HepG2 (cell line): ENCODE measurements at regions not wholly inside any gene's neighbourhood (a gene's known extent, or its start where the extent isn't known, plus 50 kb on each side); places are given as distances from the start of the nearest gene placed in this dataset.

ENCODE experiments used
- ATAC-seq: fragments of 200-7000 bp; cut with Tn5 transposase; 3 replicates; pipeline ENCODE4 v1.9.1; 2020; ENCODE audit warnings: mild to moderate bottlenecking, moderate library complexity
- BruUV-seq: library from RNA; stranded (reverse); fragments of 400-500 nt; replicated peaks from 2 replicates; lab custom pipeline; 2021; lab: Mats Ljungman, UMichigan
- CTCF ChIA-PET: fragments of 300-600 bp; formaldehyde crosslinking; extraction: SDS; loops from one replicate; lab custom pipeline; 2021; ENCODE audit warnings: low total read pairs, inconsistent platforms, low intra/inter-chr PET ratio; lab: Yijun Ruan, JAX
- POLR2A ChIA-PET: fragments of 350-600 bp; sonication (Branson Sonifier 250); formaldehyde crosslinking; loops from one replicate; lab custom pipeline; 2020; ENCODE audit warnings: antibody characterized with exemption, inconsistent platforms; lab: Yijun Ruan, JAX
- DNase-seq: peaks from one replicate; pipeline ENCODE4 v3.0.0-alpha.2; 2015; ENCODE audit warnings: low spot score
- FAIRE-seq: peaks from 3 replicates; lab custom pipeline; 2011; peaks lifted over from hg19 to GRCh38; lab: Jason Lieb, UNC
- H2AFZ ChIP-seq: one replicate; pipeline ENCODE4 v1.6.1; 2011; ENCODE audit warnings: low read length, inconsistent platforms
- H3K27ac ChIP-seq: fragments of 300-600 bp; 3 replicates; pipeline ENCODE4 v1.8.0; 2011; ENCODE audit warnings: mixed run types, mild to moderate bottlenecking, mixed read lengths, low read length, inconsistent platforms; ENCODE audit not compliant: insufficient read depth; ENCODE audit errors: extremely low read length
- H3K27me3 ChIP-seq, 2 experiments: fragments of 200-600 bp in 1 of 2; 2 replicates in 1 of 2; 3 replicates in 1 of 2; pipeline versions ENCODE4 v1.6.0 to v1.8.0; 2011; ENCODE audit warnings: low read length in 2 of 2, mild to moderate bottlenecking in 2 of 2, moderate library complexity in 2 of 2, inconsistent platforms in 1 of 2; ENCODE audit not compliant: insufficient read depth in 2 of 2, control insufficient read depth in 1 of 2
- H3K36me3 ChIP-seq, 2 experiments: fragments of 200-600 bp in 1 of 2; replicated peaks in 1 of 2; 2 replicates in 1 of 2; 3 replicates in 1 of 2; pipeline versions ENCODE4 v1.5.1 to v1.8.0; 2011; ENCODE audit warnings: low read length in 2 of 2, inconsistent platforms in 1 of 2; ENCODE audit not compliant: insufficient read depth in 2 of 2, control insufficient read depth in 1 of 2
- H3K4me1 ChIP-seq: 2 replicates; pipeline ENCODE4 v1.5.1; 2012; ENCODE audit warnings: low read length, inconsistent platforms; ENCODE audit not compliant: insufficient read depth
- H3K4me2 ChIP-seq: 2 replicates; pipeline ENCODE4 v1.6.0; 2011; ENCODE audit warnings: low read depth, low read length, inconsistent platforms
- H3K4me3 ChIP-seq, 3 experiments: fragments of 200-600 bp in 1 of 3; sonication (generic), shearing (Covaris generic) in 1 of 3; replicated peaks in 1 of 3; 2 replicates each; pipeline ENCODE4 v1.5.1; 2011 to 2016; ENCODE audit warnings: low read length in 3 of 3, inconsistent platforms in 2 of 3, low read depth in 2 of 3, mild to moderate bottlenecking in 2 of 3, control low read depth in 1 of 3, mixed read lengths in 1 of 3; ENCODE audit not compliant: insufficient read depth in 1 of 3
- H3K79me2 ChIP-seq: one replicate; pipeline ENCODE4 v1.6.1; 2011; ENCODE audit warnings: low read length, inconsistent platforms; ENCODE audit not compliant: insufficient read depth
- H3K9ac ChIP-seq: 2 replicates; pipeline ENCODE4 v1.6.0; 2011; ENCODE audit warnings: mild to moderate bottlenecking, low read depth, low read length, inconsistent platforms; ENCODE audit not compliant: insufficient read depth
- H3K9me3 ChIP-seq: 2 replicates; pipeline ENCODE4 v1.5.1; 2012; ENCODE audit warnings: mild to moderate bottlenecking, low read length
- H4K20me1 ChIP-seq: 2 replicates; pipeline ENCODE4 v1.6.0; 2011; ENCODE audit warnings: inconsistent platforms, mild to moderate bottlenecking, low read length, moderate library complexity; ENCODE audit not compliant: insufficient read depth
- ATF1 ChIP-seq: IDR thresholded peaks from 2 replicates; pipeline ENCODE4 v1.6.1; 2016; ENCODE audit warnings: mild to moderate bottlenecking, control low read depth
- FOSL1 ChIP-seq: sonication (generic); formaldehyde crosslinking; IDR thresholded peaks from 2 replicates; pipeline ENCODE4 v1.9.0; 2021; ENCODE audit warnings: missing genetic modification reagents, borderline replicate concordance
- MTERF4 ChIP-seq: sonication (generic); formaldehyde crosslinking; IDR thresholded peaks from 2 replicates; pipeline ENCODE4 v1.8.0; 2023; ENCODE audit warnings: mild to moderate bottlenecking, missing genetic modification reagents
- NFKB2 ChIP-seq: sonication (generic); formaldehyde crosslinking; IDR thresholded peaks from 2 replicates; pipeline ENCODE4 v1.4.0; 2020; ENCODE audit warnings: missing genetic modification reagents, borderline replicate concordance
- NRL ChIP-seq: sonication (generic); formaldehyde crosslinking; IDR thresholded peaks from 2 replicates; pipeline ENCODE4 v1.5.0; 2020; ENCODE audit warnings: missing genetic modification reagents, mild to moderate bottlenecking, moderate library complexity, borderline replicate concordance
- TMF1 ChIP-seq: sonication (generic); formaldehyde crosslinking; IDR thresholded peaks from 2 replicates; pipeline ENCODE4 v1.8.1; 2022; ENCODE audit warnings: low read depth, missing genetic modification reagents
- XRCC5 ChIP-seq: fragments of 200-400 bp; formaldehyde crosslinking; optimal IDR thresholded peaks from 2 replicates; pipeline ENCODE3; 2017; ENCODE audit warnings: mild to moderate bottlenecking, low read length
- ZNF12 ChIP-seq: sonication (generic); formaldehyde crosslinking; IDR thresholded peaks from 2 replicates; pipeline ENCODE4 v1.5.0; 2020; ENCODE audit warnings: missing genetic modification reagents
- ZNF136 ChIP-seq: sonication (generic); formaldehyde crosslinking; IDR thresholded peaks from 2 replicates; pipeline ENCODE4 v1.8.1; 2022; ENCODE audit warnings: low read depth, mild to moderate bottlenecking, moderate library complexity, missing genetic modification reagents
- ZNF564 ChIP-seq: sonication (generic); formaldehyde crosslinking; IDR thresholded peaks from 2 replicates; pipeline ENCODE4 v1.8.1; 2023; ENCODE audit warnings: mild to moderate bottlenecking, missing genetic modification reagents
- ZNF646 ChIP-seq: sonication (generic); formaldehyde crosslinking; IDR thresholded peaks from 2 replicates; pipeline ENCODE4 v1.9.0; 2021; ENCODE audit warnings: mild to moderate bottlenecking, missing genetic modification reagents
- ZNF878 ChIP-seq: sonication (generic); formaldehyde crosslinking; IDR thresholded peaks from 2 replicates; pipeline ENCODE4 v1.8.1; 2023; ENCODE audit warnings: mild to moderate bottlenecking, missing genetic modification reagents, moderate library complexity
- ZNF891 ChIP-seq: sonication (generic); formaldehyde crosslinking; IDR thresholded peaks from 2 replicates; pipeline ENCODE4 v1.5.0; 2020; ENCODE audit warnings: mild to moderate bottlenecking, missing genetic modification reagents
- WGBS: methylation state at CpG from one replicate; pipeline ENCODE4 v1.1.6; 2017; ENCODE audit warnings: low lambda C conversion rate; 5-methylcytosine and 5-hydroxymethylcytosine counted together
- in situ Hi-C: cut with HindIII; loops from 2 replicates; pipeline ENCODE4 v1.10.0; 2017; ENCODE audit warnings: low pct_unique_long_range_greater_than_20kb; ENCODE audit not compliant: extremely low pct_ligation_motif_present
- intact Hi-C: fragments of 100-400 bp; cut with micrococcal nuclease; formaldehyde crosslinking; loops from one replicate; pipeline ENCODE4 v1.10.0; 2022; ENCODE audit not compliant: unreplicated experiment

- TF ChIP-seq ZNF646 (no peak), FOSL1 (CRISPR knock-in tag) (no peak), ZNF136 (CRISPR knock-in tag) (no peak), ATF1 (CRISPR knock-in tag) (no peak), XRCC5 (no peak), ZNF891 (no peak), ZNF564 (no peak), TMF1 (no peak)
Measured at GRCh38 chr14:48250575-48250974, 575.2 kb upstream of the MDGA2 start (continued).

GRCh38 chr14:48247977-48248376, 572.6 kb upstream of the MDGA2 start:
- Histone ChIP-seq H3K9ac (no peak overlapping the region), H3K4me2 (no peak overlapping the region), H3K4me1 (no peaks in the 10 kb centered on the region), H3K4me3 (no peak overlapping the region), H4K20me1 (no peaks in the 10 kb centered on the region), H2AFZ (no peak overlapping the region), H3K9me3 (peaks cover 13% of the 10 kb centered on the region), H3K27me3 (no peaks in the 10 kb centered on the region), H3K27ac (no peak overlapping the region), H3K79me2 (no peaks in the 10 kb centered on the region), H3K36me3 (no peaks in the 10 kb centered on the region)
- ChIA-PET POLR2A (no interaction called here), CTCF (no interaction called here)
- intact Hi-C loops: no loop called here
- 0% methylated on average over 2 of the region's 2 CpGs for WGBS
- TF ChIP-seq NRL (no peak), NFKB2 (CRISPR knock-in tag) (no peak), ZNF878 (no peak), ZNF12 (CRISPR knock-in tag) (no peak), MTERF4 (no peak)
- FAIRE-seq (no peak), DNase-seq (no peak), ATAC-seq (no peak)
- no TSS peak for BruUV-seq
- in situ Hi-C loops: no loop called here
